DOHH2 (cell line): ENCODE measurements at regions not wholly inside any gene's neighbourhood (a gene's known extent, or its start where the extent isn't known, plus 50 kb on each side); places are given as distances from the start of the nearest gene placed in this dataset.

Source experiments
- H3F3A ChIP-seq: fragments of 200-600 bp; sonication (generic), shearing (Covaris generic); 2 replicates; pipeline ENCODE4 v1.6.0; 2016; ENCODE audit warnings: antibody characterized with exemption, mild to moderate bottlenecking; ENCODE audit not compliant: control insufficient read depth, insufficient read depth
- H3K27ac ChIP-seq: fragments of 200-600 bp; sonication (generic); 2 replicates; pipeline ENCODE4 v1.5.1; 2014; ENCODE audit warnings: low read depth, mild to moderate bottlenecking, low read length, moderate library complexity
- H3K27me3 ChIP-seq: fragments of 200-600 bp; sonication (generic); 2 replicates; pipeline ENCODE4 v1.6.1; 2014; ENCODE audit warnings: mild to moderate bottlenecking, low read length, mixed read lengths; ENCODE audit not compliant: control insufficient read depth
- H3K36me3 ChIP-seq: fragments of 200-600 bp; sonication (generic); 2 replicates; pipeline ENCODE4 v1.6.1; 2014; ENCODE audit warnings: mild to moderate bottlenecking, low read length, moderate library complexity, mixed read lengths; ENCODE audit not compliant: control insufficient read depth
- H3K4me1 ChIP-seq: fragments of 200-600 bp; sonication (generic); 2 replicates; pipeline ENCODE4 v1.6.1; 2014; ENCODE audit warnings: mild to moderate bottlenecking, low read length, mixed read lengths; ENCODE audit not compliant: control insufficient read depth
- H3K4me2 ChIP-seq: fragments of 200-600 bp; sonication (generic); 2 replicates; pipeline ENCODE4 v1.6.0; 2014; ENCODE audit warnings: mild to moderate bottlenecking, low read length, moderate library complexity
- H3K4me3 ChIP-seq: fragments of 200-600 bp; sonication (generic); 2 replicates; pipeline ENCODE4 v1.5.1; 2014; ENCODE audit warnings: mild to moderate bottlenecking, low read length, mixed read lengths
- H3K79me2 ChIP-seq: fragments of 200-600 bp; sonication (generic); 2 replicates; pipeline ENCODE4 v1.6.1; 2014; ENCODE audit warnings: mild to moderate bottlenecking, low read length, mixed read lengths; ENCODE audit not compliant: control insufficient read depth
- H3K9me2 ChIP-seq: fragments of 200-600 bp; sonication (generic); replicated peaks from 2 replicates; pipeline ENCODE4 v1.6.1; 2014; ENCODE audit warnings: mild to moderate bottlenecking, low read length, mixed read lengths; ENCODE audit not compliant: control insufficient read depth
- H3K9me3 ChIP-seq: fragments of 200-600 bp; sonication (generic); 2 replicates; pipeline ENCODE4 v1.6.1; 2014; ENCODE audit warnings: antibody characterized with exemption, low read length, mixed read lengths; ENCODE audit not compliant: control insufficient read depth, insufficient read depth
- H4K20me1 ChIP-seq: fragments of 200-600 bp; sonication (generic); 2 replicates; pipeline ENCODE4 v1.6.0; 2014; ENCODE audit warnings: low read depth, mild to moderate bottlenecking, antibody characterized with exemption, low read length, moderate library complexity; ENCODE audit not compliant: control insufficient read depth, insufficient read depth
- CTCF ChIP-seq: fragments of 200-600 bp; sonication (generic); IDR thresholded peaks from one replicate; pipeline ENCODE4 v1.5.1; 2014; ENCODE audit warnings: antibody characterized with exemption, mild to moderate bottlenecking, low read depth, low read length; ENCODE audit not compliant: poor library complexity, severe bottlenecking
- EZH2phosphoT487 ChIP-seq: fragments of 200-600 bp; sonication (generic); IDR thresholded peaks from 2 replicates; pipeline ENCODE4 v1.6.1; 2017; ENCODE audit warnings: borderline replicate concordance, mild to moderate bottlenecking, antibody characterized with exemption, low read length, moderate library complexity, mixed read lengths

GRCh38 chr3:22748453-22749045 lies 454.6 kb upstream of the UBE2E2 start:
- H3K4me1 ChIP-seq = no peaks in the 10 kb centered on the region
- TF ChIP-seq EZH2phosphoT487 (no peak), CTCF (no peak)
- no peak overlapping the region for H3K4me3 ChIP-seq
- H3K79me2 ChIP-seq = no peaks in the 10 kb centered on the region
- H3F3A ChIP-seq = no peaks in the 10 kb centered on the region
- H3K4me2 ChIP-seq = no peak overlapping the region
- H3K27me3 ChIP-seq = no peaks in the 10 kb centered on the region
- no peaks in the 10 kb centered on the region for H3K9me2 ChIP-seq
- no peaks in the 10 kb centered on the region for H3K36me3 ChIP-seq
- no peaks in the 10 kb centered on the region for H3K9me3 ChIP-seq
- H3K27ac ChIP-seq = no peak overlapping the region
- H4K20me1 ChIP-seq = no peaks in the 10 kb centered on the region

GRCh38 chr3:22759636-22760310 lies 443.4 kb upstream of the UBE2E2 start:
- Histone ChIP-seq H4K20me1 (no peaks in the 10 kb centered on the region), H3F3A (no peaks in the 10 kb centered on the region), H3K4me2 (no peak overlapping the region), H3K9me2 (no peaks in the 10 kb centered on the region), H3K4me3 (no peak overlapping the region), H3K9me3 (no peaks in the 10 kb centered on the region), H3K4me1 (no peaks in the 10 kb centered on the region), H3K36me3 (no peaks in the 10 kb centered on the region), H3K27me3 (no peaks in the 10 kb centered on the region), H3K27ac (no peak overlapping the region), H3K79me2 (no peaks in the 10 kb centered on the region)
- no peak for TF ChIP-seq CTCF
- TF ChIP-seq EZH2phosphoT487 = no peak

GRCh38 chr3:22765679-22766078 lies 437.4 kb upstream of the UBE2E2 start:
- H3K4me1 ChIP-seq = no peaks in the 10 kb centered on the region
- H3K27me3 ChIP-seq = no peaks in the 10 kb centered on the region
- no peaks in the 10 kb centered on the region for H3K9me2 ChIP-seq
- H3F3A ChIP-seq = no peaks in the 10 kb centered on the region
- TF ChIP-seq EZH2phosphoT487 = no peak
- TF ChIP-seq CTCF = no peak
- H3K4me3 ChIP-seq = no peak overlapping the region
- no peaks in the 10 kb centered on the region for H4K20me1 ChIP-seq
- H3K9me3 ChIP-seq = no peaks in the 10 kb centered on the region
- H3K79me2 ChIP-seq = no peaks in the 10 kb centered on the region
- no peak overlapping the region for H3K27ac ChIP-seq
- H3K36me3 ChIP-seq = no peaks in the 10 kb centered on the region
- H3K4me2 ChIP-seq = no peak overlapping the region
